ENCODE measurements at regions not wholly inside any gene's neighbourhood (a gene's known extent, or its start where the extent isn't known, plus 50 kb on each side); places are given as distances from the start of the nearest gene placed in this dataset.
"Not testable (repeated sequence)": the region's sequence is repeated elsewhere in the genome, so short reads cannot be mapped to it uniquely, and the experiment has no call there.

GRCh38 chr2:89969190-89969589 lies 1277.7 kb downstream of the RPIA start:
- TF ChIP-seq CTCF (IDR thresholded peaks at IDR 0.05 in 2 of 3, conservative IDR thresholded peaks at IDR 0.05 in 1 of 3; ENCODE audit: control insufficient read depth in 2 of 3, extremely low read depth in 1 of 3, insufficient read depth in 1 of 3, low read depth in 3 of 3, low read length in 3 of 3); POLR2A (IDR thresholded peaks at IDR 0.05; ENCODE audit: low read depth, low read length): not testable (repeated sequence)

All from GM12878 (cell line).